Thoracic aorta (tissue), 2 donors: ENCODE measurements at regions not wholly inside any gene's neighbourhood (a gene's known extent, or its start where the extent isn't known, plus 50 kb on each side); places are given as distances from the start of the nearest gene placed in this dataset.

ENCODE experiments used
- ATAC-seq: fragments of 150-250 bp; one replicate; pipeline ENCODE4 v1.8.0; 2017; ENCODE audit warnings: low read depth; ENCODE audit not compliant: insufficient number of reproducible peaks, low FRiP score
- DNase-seq: peaks from one replicate; pipeline ENCODE4 v3.0.0-alpha.2; 2020; ENCODE audit warnings: low spot score
- H3K27ac ChIP-seq, 2 donors: fragments of 200-600 bp; sonication (generic); 1 replicate in 1 of 2; 2 replicates in 1 of 2; pipeline ENCODE4 v1.5.1; 2016; ENCODE audit warnings: mild to moderate bottlenecking in 2 of 2, moderate library complexity in 2 of 2
- H3K27me3 ChIP-seq: fragments of 200-600 bp; sonication (generic); replicated peaks from 2 replicates; pipeline ENCODE4 v1.6.0; 2016; ENCODE audit warnings: mild to moderate bottlenecking; ENCODE audit not compliant: insufficient read depth
- H3K36me3 ChIP-seq: fragments of 200-600 bp; sonication (generic); one replicate; pipeline ENCODE4 v1.5.1; 2016
- H3K4me1 ChIP-seq, 2 donors: fragments of 200-600 bp; sonication (generic); 1 replicate in 1 of 2; 2 replicates in 1 of 2; pipeline versions ENCODE4 v1.5.1 to v1.6.0; 2016; ENCODE audit warnings: low read depth in 2 of 2, mild to moderate bottlenecking in 1 of 2; ENCODE audit not compliant: control insufficient read depth in 1 of 2
- H3K4me3 ChIP-seq: fragments of 200-600 bp; sonication (generic); 2 replicates; pipeline ENCODE4 v1.5.1; 2016; ENCODE audit warnings: mild to moderate bottlenecking
- H3K9me3 ChIP-seq: fragments of 200-600 bp; sonication (generic); 2 replicates; pipeline ENCODE4 v1.5.1; 2016
- CTCF ChIP-seq: fragments of 200-600 bp; sonication (generic); IDR thresholded peaks from one replicate; pipeline ENCODE4 v1.5.1; 2019; ENCODE audit warnings: antibody characterized with exemption

GRCh38 chr13:34864671-34865070 lies 77.4 kb upstream of the NBEA start:
- no peak for DNase-seq
- Histone ChIP-seq H3K27ac (no peak overlapping the region), H3K27me3 (no peaks in the 10 kb centered on the region), H3K4me1 (no peaks in the 10 kb centered on the region), H3K4me3 (no peak overlapping the region), H3K9me3 (no peaks in the 10 kb centered on the region), H3K36me3 (no peaks in the 10 kb centered on the region)
- no peak for ATAC-seq
- no peak for TF ChIP-seq CTCF

- Histone ChIP-seq H3K27me3 (no peaks in the 10 kb centered on the region), H3K9me3 (no peaks in the 10 kb centered on the region), H3K27ac (no peak overlapping the region), H3K4me3 (no peak overlapping the region), H3K4me1 (no peaks in the 10 kb centered on the region), H3K36me3 (no peaks in the 10 kb centered on the region)
- DNase-seq (no peak), ATAC-seq (no peak)
- no peak for TF ChIP-seq CTCF
These were observed 74.5 kb upstream of the NBEA start for GRCh38 chr13:34867590-34867989.

- no peak for TF ChIP-seq CTCF
- Histone ChIP-seq H3K27me3 (no peaks in the 10 kb centered on the region), H3K9me3 (no peaks in the 10 kb centered on the region), H3K4me1 (no peaks in the 10 kb centered on the region), H3K36me3 (no peaks in the 10 kb centered on the region), H3K27ac (no peak overlapping the region), H3K4me3 (no peak overlapping the region)
- ATAC-seq (no peak), DNase-seq (no peak)
These were observed 73.3 kb upstream of the NBEA start for GRCh38 chr13:34868733-34869132.

GRCh38 chr13:34869696-34870095 lies 72.4 kb upstream of the NBEA start:
- H3K27ac ChIP-seq: no peak overlapping the region
- DNase-seq (no peak), ATAC-seq (no peak)
- H3K4me3 ChIP-seq: no peak overlapping the region
- TF ChIP-seq CTCF: no peak
- no peaks in the 10 kb centered on the region for H3K27me3 ChIP-seq
- no peaks in the 10 kb centered on the region for H3K36me3 ChIP-seq
- H3K4me1 ChIP-seq: no peaks in the 10 kb centered on the region
- H3K9me3 ChIP-seq: no peaks in the 10 kb centered on the region

- Histone ChIP-seq H3K36me3 (no peaks in the 10 kb centered on the region), H3K4me3 (no peak overlapping the region), H3K4me1 (peaks cover 0 to 6% of the 10 kb centered on the region in 2 donors), H3K27ac (no peak overlapping the region), H3K9me3 (no peaks in the 10 kb centered on the region), H3K27me3 (no peaks in the 10 kb centered on the region)
- no peak for ATAC-seq
- TF ChIP-seq CTCF: no peak
- DNase-seq: no peak
These were observed 63.7 kb upstream of the NBEA start for GRCh38 chr13:34878329-34878728.
